Transverse colon (tissue), 4 donors: ENCODE measurements at regions not wholly inside any gene's neighbourhood (a gene's known extent, or its start where the extent isn't known, plus 50 kb on each side); places are given as distances from the start of the nearest gene placed in this dataset.

Experiments used
- DNase-seq: peaks from one replicate; pipeline ENCODE4 v3.0.0-alpha.2; 2019
- H3K27ac ChIP-seq, 4 donors: fragments of 200-600 bp; sonication (generic); 2 replicates each; pipeline ENCODE4 v1.5.1; 2016 to 2018; ENCODE audit warnings: inconsistent platforms in 4 of 4
- H3K27me3 ChIP-seq: fragments of 200-600 bp; sonication (generic); 2 replicates; pipeline ENCODE4 v1.5.1; 2017; ENCODE audit warnings: inconsistent platforms
- H3K36me3 ChIP-seq, 4 donors: fragments of 200-600 bp; sonication (generic); 2 replicates each; pipeline ENCODE4 v1.5.1; 2017 to 2019; ENCODE audit warnings: inconsistent platforms in 4 of 4
- H3K4me1 ChIP-seq, 4 donors: fragments of 200-600 bp; sonication (generic); 2 replicates each; pipeline ENCODE4 v1.5.1; 2017 to 2020; ENCODE audit warnings: inconsistent platforms in 4 of 4
- H3K4me3 ChIP-seq, 4 donors: fragments of 200-600 bp; sonication (generic); 1 replicate in 1 of 4; 2 replicates in 3 of 4; pipeline versions ENCODE4 v1.5.1 to v1.6.1; 2017 to 2019; ENCODE audit warnings: inconsistent platforms in 4 of 4
- H3K9me3 ChIP-seq, 2 donors: fragments of 200-600 bp; sonication (generic); 2 replicates each; pipeline ENCODE4 v1.5.1; 2017 to 2019; ENCODE audit warnings: inconsistent platforms in 2 of 2
- CTCF ChIP-seq, 5 experiments: fragments of 200-600 bp in 3 of 5; fragments of 450-650 bp in 2 of 5; sonication (generic) in 3 of 5; IDR thresholded peaks; 1 replicate in 2 of 5; 2 replicates in 3 of 5; pipeline ENCODE4 v1.5.1; 2016 to 2017; ENCODE audit warnings: antibody characterized with exemption in 5 of 5, inconsistent platforms in 3 of 5, mild to moderate bottlenecking in 2 of 5, moderate library complexity in 1 of 5
- EP300 ChIP-seq: sonication (generic); formaldehyde crosslinking; IDR thresholded peaks from one replicate; pipeline ENCODE4 v1.6.1; 2017; ENCODE audit warnings: antibody characterized with exemption, low read depth
- POLR2A ChIP-seq: fragments of 450-650 bp; IDR thresholded peaks from one replicate; pipeline ENCODE4 v1.6.1; 2016; ENCODE audit warnings: antibody characterized with exemption, mild to moderate bottlenecking, moderate library complexity
- POLR2AphosphoS5 ChIP-seq, 3 donors: sonication (generic); formaldehyde crosslinking; IDR thresholded peaks; one replicate each; pipeline ENCODE4 v1.6.1; 2016; ENCODE audit warnings: antibody characterized with exemption in 3 of 3
- WGBS, 2 donors: methylation state at CpG; one replicate each; pipeline ENCODE4 v1.1.5; 2018; ENCODE audit warnings: low coverage in 1 of 2; 5-methylcytosine and 5-hydroxymethylcytosine counted together
- in situ Hi-C, 4 donors: fragments of 200-750 bp; cut with MboI; loops; one replicate each; pipeline versions ENCODE4 v1.15.0 to v1.15.1; 2017; ENCODE audit warnings: low sequenced_read_pairs in 3 of 4, low pct_ligation_motif_present in 1 of 4, low pct_unique_long_range_greater_than_20kb in 1 of 4
- intact Hi-C: fragments of 100-400 bp; cut with DNase I; formaldehyde crosslinking; loops from one replicate; pipeline ENCODE4 v1.15.1; 2023; ENCODE audit warnings: low total_unique reads

DNA sequence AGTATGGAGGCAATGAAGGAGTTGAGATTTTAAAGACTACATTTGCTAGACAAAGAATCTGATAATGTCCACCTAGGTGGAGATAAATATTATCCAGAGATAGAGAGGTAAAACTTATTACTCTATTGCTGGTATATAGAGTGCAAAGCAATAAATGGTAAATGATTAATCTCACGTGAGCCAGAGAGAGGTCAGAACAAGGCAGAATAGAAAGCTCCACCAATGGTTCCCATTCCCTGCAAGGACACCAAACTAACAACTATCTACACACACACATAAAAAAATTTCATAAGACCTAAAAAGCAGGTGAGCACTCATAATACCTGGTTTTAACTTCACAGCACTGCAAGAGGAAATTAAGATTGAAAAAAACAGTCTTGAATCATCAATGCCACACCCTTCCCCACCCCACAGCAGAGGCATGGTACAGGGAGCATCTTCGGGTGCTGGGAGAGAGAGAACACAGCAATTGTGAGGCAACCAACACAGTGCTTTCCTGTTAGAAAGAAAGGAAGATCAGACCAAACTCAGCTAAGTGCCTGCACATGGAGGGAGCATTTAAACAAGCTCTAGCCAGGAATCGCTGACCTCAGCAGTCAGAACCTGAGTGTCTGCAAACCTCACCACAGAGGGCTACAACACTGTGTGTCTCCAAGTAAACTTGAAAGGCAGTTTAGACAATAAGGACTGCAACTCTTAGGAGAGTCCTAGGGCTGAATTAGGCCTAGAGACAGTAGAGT, 1432.6 kb upstream of the TMEFF2 start:
- H3K4me3 ChIP-seq = no peak overlapping the region
- no peaks in the 10 kb centered on the region for H3K36me3 ChIP-seq
- peaks cover 0 to 12% (median 2%) of the 10 kb centered on the region in 4 donors for H3K4me1 ChIP-seq
- peak; percentile 46 for DNase-seq
- no peaks in the 10 kb centered on the region for H3K9me3 ChIP-seq
- 33 to 50% methylated on average over 2 to 3 of the region's 3 CpGs for WGBS, 2 donors
- H3K27me3 ChIP-seq = no peaks in the 10 kb centered on the region
- intact Hi-C loops (no loop called here), in situ Hi-C loops (no loop called here)
- H3K27ac ChIP-seq = peak overlapping the region in 3 of 4 donors; percentile 19 to 53 (median 24)
- TF ChIP-seq POLR2A (no peak), POLR2AphosphoS5 (IDR thresholded peaks at IDR 0.05) (no peak), CTCF (IDR thresholded peaks at IDR 0.05) (no peak), EP300 (no peak)

DNA sequence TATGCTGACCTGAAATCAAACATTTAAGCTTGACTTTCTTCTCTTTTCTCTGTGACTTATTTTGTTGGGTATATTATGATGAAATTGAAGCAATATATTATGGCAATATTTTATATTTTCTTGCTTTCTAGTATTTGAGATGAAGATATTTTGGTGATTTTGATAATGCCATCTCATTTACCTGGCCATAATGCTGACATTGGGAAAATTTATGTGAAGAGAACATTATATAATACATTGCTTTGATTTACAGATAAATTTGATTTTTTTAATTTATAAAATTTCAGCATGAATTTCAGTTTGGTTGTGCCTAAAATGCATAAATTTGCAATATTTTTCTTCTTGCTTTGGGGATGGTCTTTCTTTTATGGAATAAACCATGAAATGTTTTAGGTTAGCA, 1413.7 kb upstream of the TMEFF2 start:
- no peaks in the 10 kb centered on the region for H3K27me3 ChIP-seq
- in situ Hi-C loops (no loop called here), intact Hi-C loops (no loop called here)
- TF ChIP-seq EP300 (no peak), POLR2A (no peak), POLR2AphosphoS5 (IDR thresholded peaks at IDR 0.05) (no peak), CTCF (IDR thresholded peaks at IDR 0.05) (no peak)
- DNase-seq = no peak
- no peaks in the 10 kb centered on the region for H3K4me1 ChIP-seq
- H3K9me3 ChIP-seq = no peaks in the 10 kb centered on the region
- H3K27ac ChIP-seq = no peak overlapping the region
- H3K36me3 ChIP-seq = no peaks in the 10 kb centered on the region
- no peak overlapping the region for H3K4me3 ChIP-seq

DNA sequence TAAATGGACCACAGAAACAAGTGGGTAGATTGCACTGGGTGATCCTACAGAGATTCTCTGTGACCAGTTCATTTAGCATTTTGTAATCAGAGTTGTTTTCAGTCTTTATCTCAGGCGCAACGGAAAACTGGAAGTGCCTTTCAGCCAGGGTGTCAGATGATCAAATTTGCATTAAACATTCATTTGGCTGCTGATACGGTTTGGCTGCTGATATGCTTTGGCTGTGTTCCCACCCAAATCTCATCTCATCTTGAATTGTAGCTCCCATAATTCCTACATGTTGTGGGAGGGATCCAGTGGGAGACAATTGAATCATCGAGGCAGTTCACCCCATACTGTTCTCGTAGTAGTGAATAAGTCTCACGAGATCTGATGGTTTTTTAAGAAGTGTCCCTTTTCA, 1396.1 kb upstream of the TMEFF2 start:
- Histone ChIP-seq H3K36me3 (no peaks in the 10 kb centered on the region), H3K27ac (no peak overlapping the region), H3K4me1 (no peaks in the 10 kb centered on the region), H3K4me3 (no peak overlapping the region), H3K27me3 (no peaks in the 10 kb centered on the region), H3K9me3 (no peaks in the 10 kb centered on the region)
- WGBS, 2 donors = 85 to 100% methylated on average over 3 to 6 of the region's 6 CpGs
- no peak for TF ChIP-seq EP300
- no peak for TF ChIP-seq POLR2AphosphoS5 (IDR thresholded peaks at IDR 0.05)
- DNase-seq = no peak
- in situ Hi-C loops = no loop called here
- intact Hi-C loops = no loop called here

DNA sequence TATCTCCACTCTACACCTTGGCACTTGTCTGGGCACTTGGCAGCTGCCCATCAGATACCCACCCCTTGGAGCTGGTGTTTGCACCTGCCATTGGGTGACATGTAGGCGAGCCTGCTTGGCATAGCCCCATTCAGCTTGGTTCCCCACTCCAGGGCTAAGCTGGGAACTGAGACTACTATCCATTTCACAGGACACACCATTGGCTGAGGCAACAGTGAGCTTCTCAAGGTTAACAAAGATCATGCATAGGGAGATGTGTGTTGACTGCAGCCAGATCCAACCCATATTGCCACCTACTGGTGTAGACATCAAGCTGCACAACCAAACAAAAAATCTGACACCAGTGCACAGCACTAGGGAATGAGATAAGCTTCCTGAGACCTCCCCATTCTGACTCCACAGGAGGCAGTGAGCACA, 1389.8 kb upstream of the TMEFF2 start:
- no peak for TF ChIP-seq POLR2A
- TF ChIP-seq CTCF (IDR thresholded peaks at IDR 0.05) = peak in 2 of 5 experiments; percentile 25 to 36
- no peak overlapping the region for H3K27ac ChIP-seq
- H3K4me1 ChIP-seq = no peaks in the 10 kb centered on the region
- no peak for DNase-seq
- 62% methylated on average over 1 of the region's 1 CpG; no CpG with 5 or more reads in 1 of the 2 donors for WGBS, 2 donors
- in situ Hi-C loops = no loop called here
- H3K4me3 ChIP-seq = no peak overlapping the region
- H3K9me3 ChIP-seq = no peaks in the 10 kb centered on the region
- intact Hi-C loops = no loop called here
- H3K36me3 ChIP-seq = no peaks in the 10 kb centered on the region
- H3K27me3 ChIP-seq = no peaks in the 10 kb centered on the region
